ENCODE measurements at regions not wholly inside any gene's neighbourhood (a gene's known extent, or its start where the extent isn't known, plus 50 kb on each side); places are given as distances from the start of the nearest gene placed in this dataset.
"Not testable (repeated sequence)": the region's sequence is repeated elsewhere in the genome, so short reads cannot be mapped to it uniquely, and the experiment has no call there.

- Histone ChIP-seq H3K36me3 (ENCODE audit: low read depth, missing control alignments) (no peaks in the 10 kb centered on the region), H3K27me3 (no peaks in the 10 kb centered on the region), H3K4me3 (no peak overlapping the region), H3K9me3 (no peaks in the 10 kb centered on the region), H3K27ac (no peak overlapping the region), H3K4me1 (no peaks in the 10 kb centered on the region)
- no peak for DNase-seq
- intact Hi-C loops (cut with DNase I; ENCODE audit: low total_unique reads) = no loop called here
- TF ChIP-seq CTCF (IDR thresholded peaks at IDR 0.05) (no peak), POLR2A (IDR thresholded peaks at IDR 0.05) (no peak)
- 88 to 89% methylated on average over 5 of the region's 5 CpGs for WGBS, 2 donors
These were observed 136.6 kb upstream of the SETMAR start for GRCh38 chr3:4166540-4166939.

GRCh38 chr3:4167230-4167629 is 135.9 kb upstream of the SETMAR start:
- intact Hi-C loops (cut with DNase I; ENCODE audit: low total_unique reads); H3K27ac ChIP-seq; H3K27me3 ChIP-seq; H3K4me3 ChIP-seq; H3K9me3 ChIP-seq; H3K4me1 ChIP-seq; DNase-seq; H3K36me3 ChIP-seq (ENCODE audit: low read depth, missing control alignments): not testable (repeated sequence)
- 88% methylated on average over 1 of the region's 1 CpG for WGBS, 2 donors

GRCh38 chr3:4174791-4175190 is 128.4 kb upstream of the SETMAR start:
- DNase-seq = no peak
- intact Hi-C loops (cut with DNase I; ENCODE audit: low total_unique reads) = no loop called here
- Histone ChIP-seq H3K4me1 (no peaks in the 10 kb centered on the region), H3K27me3 (no peaks in the 10 kb centered on the region), H3K4me3 (no peak overlapping the region), H3K27ac (no peak overlapping the region), H3K36me3 (ENCODE audit: low read depth, missing control alignments) (no peaks in the 10 kb centered on the region), H3K9me3 (no peaks in the 10 kb centered on the region)
- TF ChIP-seq CTCF (IDR thresholded peaks at IDR 0.05) (no peak), POLR2A (IDR thresholded peaks at IDR 0.05) (no peak)
- 86 to 94% methylated on average over 3 to 6 of the region's 6 CpGs for WGBS, 2 donors

- Histone ChIP-seq H3K4me1 (no peaks in the 10 kb centered on the region), H3K27me3 (no peaks in the 10 kb centered on the region), H3K4me3 (no peak overlapping the region), H3K27ac (no peak overlapping the region), H3K9me3 (no peaks in the 10 kb centered on the region), H3K36me3 (ENCODE audit: low read depth, missing control alignments) (no peaks in the 10 kb centered on the region)
- DNase-seq = no peak
- intact Hi-C loops (cut with DNase I; ENCODE audit: low total_unique reads) = no loop called here
- TF ChIP-seq POLR2A (IDR thresholded peaks at IDR 0.05) = no peak
- TF ChIP-seq CTCF (IDR thresholded peaks at IDR 0.05) = no peak
These were observed 111.2 kb upstream of the SETMAR start for GRCh38 chr3:4191971-4192370.

GRCh38 chr3:4195006-4195405 is 108.2 kb upstream of the SETMAR start:
- intact Hi-C loops (cut with DNase I; ENCODE audit: low total_unique reads) = no loop called here
- DNase-seq = no peak
- Histone ChIP-seq H3K4me1 (no peaks in the 10 kb centered on the region), H3K9me3 (no peaks in the 10 kb centered on the region), H3K27ac (no peak overlapping the region), H3K36me3 (ENCODE audit: low read depth, missing control alignments) (no peaks in the 10 kb centered on the region), H3K27me3 (no peaks in the 10 kb centered on the region), H3K4me3 (no peak overlapping the region)
- no peak for TF ChIP-seq CTCF (IDR thresholded peaks at IDR 0.05)
- TF ChIP-seq POLR2A (IDR thresholded peaks at IDR 0.05) = no peak

Data from testis (tissue), 2 donors.